ENCODE measurements at regions not wholly inside any gene's neighbourhood (a gene's known extent, or its start where the extent isn't known, plus 50 kb on each side); places are given as distances from the start of the nearest gene placed in this dataset.

- peak; percentile 68 for DNase-seq
Observed at GRCh38 chr12:19833775-19834501, 394.6 kb downstream of the AEBP2 start.

DNA sequence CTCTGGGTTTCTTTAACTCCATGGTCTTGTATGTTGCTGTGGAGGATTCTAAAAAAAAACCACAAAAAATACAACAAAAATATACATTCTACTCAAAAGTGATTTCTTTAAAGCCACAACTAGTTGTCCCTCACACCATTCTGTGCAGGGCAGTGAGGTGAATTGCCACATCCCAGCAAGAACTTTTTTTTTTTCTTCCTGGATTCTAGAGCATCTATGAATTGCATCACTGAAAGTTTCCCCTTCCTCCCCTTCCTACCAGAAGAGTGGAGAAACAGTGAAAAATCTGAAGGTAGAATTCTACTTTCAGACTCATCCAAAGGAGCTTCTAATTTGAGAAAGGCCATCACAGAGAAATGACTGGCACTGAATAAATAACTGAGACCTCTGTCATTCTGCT, 395.3 kb downstream of the AEBP2 start:
- no peak for DNase-seq

DNA sequence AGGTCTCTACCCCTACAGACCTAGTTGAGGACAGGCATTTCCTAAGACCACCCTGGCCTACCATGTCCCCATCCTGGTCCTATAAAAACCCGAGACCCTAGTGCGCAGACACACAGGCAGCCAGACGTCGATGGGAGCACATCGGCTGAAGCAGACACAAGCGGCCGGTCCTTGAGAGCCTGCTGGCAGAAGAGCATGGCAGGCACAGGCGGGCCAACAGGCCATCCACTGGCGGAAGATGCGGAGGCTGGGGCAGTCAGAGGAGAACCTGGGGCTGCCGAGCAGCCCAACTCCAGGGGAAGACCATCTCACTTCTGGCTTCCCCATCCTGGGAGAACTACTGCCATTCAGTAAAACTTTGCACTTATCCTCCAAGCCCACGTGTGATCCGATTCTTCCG, 396.8 kb downstream of the AEBP2 start:
- DNase-seq = no peak

DNA sequence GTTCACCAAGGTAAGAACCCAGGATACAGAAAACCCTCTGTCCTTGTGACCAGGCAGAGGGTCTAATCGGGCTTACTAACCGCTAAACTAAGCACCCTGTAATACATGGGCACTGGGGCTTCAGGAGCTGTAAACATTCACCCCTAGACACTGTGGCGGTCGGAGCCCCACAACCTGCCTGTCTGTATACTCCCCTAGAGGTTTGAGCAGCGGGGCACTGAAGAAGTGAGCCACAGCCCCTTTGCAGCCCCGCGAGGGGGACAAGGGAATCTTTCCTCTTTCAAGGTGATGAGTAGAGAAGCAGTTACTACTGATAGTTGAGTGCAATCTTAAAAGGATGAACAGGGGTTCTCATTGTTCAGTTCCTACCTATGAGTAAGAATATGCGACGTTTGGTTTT, 397.2 kb downstream of the AEBP2 start:
- DNase-seq = no peak

DNA sequence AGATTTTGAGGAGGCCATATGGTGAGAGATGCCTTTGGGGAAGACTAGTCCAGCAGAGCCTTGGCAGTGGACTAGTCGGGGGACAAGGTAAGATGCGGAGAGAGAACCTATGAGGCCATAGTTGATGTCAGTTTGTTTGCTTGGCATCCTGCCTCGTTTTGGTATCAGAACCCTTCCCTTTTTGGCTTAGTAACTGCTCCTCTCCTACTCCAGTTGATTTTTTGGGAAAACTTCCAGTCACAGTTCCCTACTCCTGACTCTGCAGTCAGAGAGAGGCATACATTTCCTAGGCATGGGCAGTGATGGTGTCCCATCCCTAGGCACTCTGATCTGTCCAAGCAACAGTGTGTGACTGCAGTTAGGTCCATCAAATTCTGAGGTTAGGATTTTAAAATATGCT, 398.3 kb downstream of the AEBP2 start:
- DNase-seq = no peak

GRCh38 chr12:19841451-19841850, 402.2 kb downstream of the AEBP2 start:
- no peak for DNase-seq

DNA sequence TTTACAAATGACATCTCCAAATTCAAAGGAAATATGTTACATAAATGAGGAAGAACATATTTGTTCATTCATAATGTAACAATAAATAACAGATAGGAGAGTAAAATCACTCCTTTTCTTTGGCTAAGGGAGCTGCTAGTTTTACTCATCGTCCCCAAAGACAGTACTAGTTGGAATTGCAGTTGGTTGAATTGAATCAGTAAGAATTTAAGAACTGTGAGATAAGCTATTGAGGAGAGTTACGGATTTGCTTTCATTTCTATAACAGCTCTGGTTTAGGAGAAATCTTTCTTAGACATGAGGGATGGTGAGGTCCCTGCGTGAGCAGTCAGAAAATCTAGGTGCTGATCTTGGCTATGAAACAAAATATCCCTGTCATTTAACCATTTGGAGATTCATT, 402.8 kb downstream of the AEBP2 start:
- no peak for DNase-seq

GRCh38 chr12:19844224-19844623, 404.9 kb downstream of the AEBP2 start:
- no peak for DNase-seq

- peak; percentile 68 for DNase-seq
Observed at GRCh38 chr12:19846574-19846973, 407.3 kb downstream of the AEBP2 start.

DNA sequence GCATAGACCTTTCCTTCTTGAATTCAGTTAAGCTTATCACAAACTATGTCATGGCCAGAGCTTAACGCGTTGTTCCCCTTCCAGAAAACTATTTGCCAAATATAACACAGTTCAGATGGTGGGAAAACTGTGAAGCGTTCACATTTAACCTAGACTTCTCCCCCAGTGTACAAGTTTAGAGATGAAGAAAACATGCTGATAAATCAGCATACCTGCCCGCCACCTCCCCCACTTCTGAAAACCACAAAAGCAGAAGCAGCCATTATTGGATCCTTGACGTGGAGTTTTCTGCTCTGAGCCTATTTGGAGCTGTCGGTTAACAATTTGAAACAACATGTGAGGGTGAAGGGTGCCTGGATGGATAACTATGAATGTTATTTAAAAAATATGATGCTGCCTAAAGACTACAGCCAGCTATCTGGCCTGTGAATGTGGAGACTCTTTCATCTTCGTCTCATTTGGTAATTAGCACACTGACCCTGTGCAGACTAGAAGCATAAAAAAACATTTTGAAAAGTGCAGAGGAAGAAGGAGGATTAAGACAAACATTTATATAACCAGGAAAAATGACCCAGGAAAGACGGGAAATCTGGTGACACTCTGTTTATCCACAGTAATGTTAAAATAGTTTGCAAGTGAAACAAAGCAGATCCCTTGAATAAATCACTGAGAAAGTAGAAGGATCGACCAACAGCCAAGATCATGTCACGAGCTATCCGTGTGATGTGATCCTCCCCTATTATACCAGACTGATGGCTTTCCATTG, 408.2 kb downstream of the AEBP2 start:
- DNase-seq = peak; percentile 21

GRCh38 chr12:19848421-19848820, 409.1 kb downstream of the AEBP2 start:
- DNase-seq = no peak

- DNase-seq = no peak
Observed at GRCh38 chr12:19849208-19849607, 409.9 kb downstream of the AEBP2 start.

DNA sequence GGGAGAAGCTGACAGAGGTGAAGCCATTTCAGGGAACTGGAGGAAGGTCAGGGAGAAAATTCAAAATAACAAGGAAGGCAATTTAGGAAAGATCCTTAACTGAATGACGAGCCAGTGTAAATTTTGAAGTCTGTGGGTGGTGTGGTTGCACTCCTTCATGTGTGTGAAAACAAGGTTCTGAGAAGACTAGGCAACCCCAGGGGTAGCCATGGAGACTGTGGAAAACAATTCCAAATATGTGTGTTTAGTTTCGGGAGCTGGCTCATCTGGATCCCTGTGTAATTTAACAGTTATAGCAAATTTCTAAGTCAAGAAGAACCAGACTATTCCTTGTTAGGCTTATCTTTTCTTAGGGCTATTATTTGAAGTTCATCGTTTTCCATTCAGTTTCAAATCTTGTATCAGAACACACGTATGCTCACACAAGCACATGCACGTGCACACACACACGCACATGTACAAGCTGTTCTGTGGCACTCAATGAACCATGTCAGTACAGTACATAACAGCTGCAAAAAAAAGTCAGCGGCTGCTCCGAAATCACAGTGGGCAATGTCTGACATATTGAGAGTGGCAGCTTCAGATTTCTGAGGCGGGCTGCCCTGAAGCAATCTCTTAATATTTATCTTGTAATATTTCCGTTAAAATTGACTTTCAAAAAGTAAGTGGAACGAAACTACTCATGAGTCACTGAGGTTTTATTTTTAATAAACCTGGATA, 411.2 kb downstream of the AEBP2 start:
- peak; percentile 79 for DNase-seq

- no peak for DNase-seq
Observed at GRCh38 chr12:19852100-19852855, 413.0 kb downstream of the AEBP2 start.

DNA sequence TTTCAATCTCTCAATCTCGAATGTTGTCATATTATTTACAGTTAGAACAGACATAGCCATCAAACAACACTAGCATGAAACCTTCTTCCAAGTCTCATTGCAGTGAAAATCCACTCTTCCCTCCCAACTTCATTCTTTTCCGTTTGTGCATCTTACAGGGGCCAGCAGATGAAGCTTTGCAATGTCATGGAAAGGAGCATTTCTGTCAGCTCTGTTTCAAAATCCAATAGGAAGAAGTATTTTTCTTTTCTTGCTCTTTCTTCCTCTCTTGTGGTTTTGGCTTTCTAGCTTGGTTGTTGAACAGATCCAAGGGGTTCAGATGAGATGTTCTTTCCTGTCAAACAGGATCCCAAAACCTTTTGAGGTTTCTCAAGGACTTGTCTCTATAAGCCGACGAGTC, 416.6 kb downstream of the AEBP2 start:
- no peak for DNase-seq

GRCh38 chr12:19856389-19856788, 417.1 kb downstream of the AEBP2 start:
- no peak for DNase-seq

GRCh38 chr12:19857204-19857603, 417.9 kb downstream of the AEBP2 start:
- no peak for DNase-seq

DNA sequence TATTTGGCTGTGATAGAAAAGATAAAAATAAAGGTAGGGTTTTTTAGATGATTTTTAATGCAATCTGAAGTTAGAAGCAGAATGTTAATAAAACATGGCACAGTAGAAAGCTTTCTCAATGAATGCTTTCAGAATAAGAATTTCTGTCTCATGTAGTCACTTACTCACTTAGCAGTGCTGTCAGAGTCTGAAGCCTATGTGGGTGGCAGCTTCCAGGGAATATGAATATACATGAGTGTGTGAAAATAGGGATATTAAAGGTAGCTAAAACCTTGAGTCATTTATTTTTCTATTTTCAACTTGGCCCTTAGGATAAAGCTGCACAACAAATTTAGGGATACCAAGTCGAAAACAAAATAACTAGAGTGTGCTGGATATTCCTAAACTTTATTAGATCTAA, 427.9 kb downstream of the AEBP2 start:
- DNase-seq = no peak

GRCh38 chr12:19867970-19868369, 428.7 kb downstream of the AEBP2 start:
- DNase-seq = no peak

DNA sequence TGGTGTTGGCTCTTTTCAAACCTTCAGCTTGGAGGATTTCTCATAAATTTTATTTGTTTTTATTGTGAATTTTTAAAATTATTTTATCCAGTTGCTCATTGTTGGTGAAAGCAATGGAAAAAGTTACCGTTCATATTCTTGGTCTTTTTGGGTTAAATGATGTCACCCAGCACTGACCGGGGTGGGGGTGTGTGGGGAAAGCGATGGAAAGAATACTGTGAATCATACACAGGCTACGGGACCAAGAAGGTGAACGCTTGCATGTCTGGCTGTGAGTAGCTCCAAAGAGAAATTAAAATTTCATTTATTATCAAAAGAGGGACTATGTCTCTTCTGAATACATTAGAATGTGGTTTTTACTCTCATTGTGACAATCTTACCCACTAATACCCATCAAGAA, 430.1 kb downstream of the AEBP2 start:
- DNase-seq = peak; percentile 62

DNA sequence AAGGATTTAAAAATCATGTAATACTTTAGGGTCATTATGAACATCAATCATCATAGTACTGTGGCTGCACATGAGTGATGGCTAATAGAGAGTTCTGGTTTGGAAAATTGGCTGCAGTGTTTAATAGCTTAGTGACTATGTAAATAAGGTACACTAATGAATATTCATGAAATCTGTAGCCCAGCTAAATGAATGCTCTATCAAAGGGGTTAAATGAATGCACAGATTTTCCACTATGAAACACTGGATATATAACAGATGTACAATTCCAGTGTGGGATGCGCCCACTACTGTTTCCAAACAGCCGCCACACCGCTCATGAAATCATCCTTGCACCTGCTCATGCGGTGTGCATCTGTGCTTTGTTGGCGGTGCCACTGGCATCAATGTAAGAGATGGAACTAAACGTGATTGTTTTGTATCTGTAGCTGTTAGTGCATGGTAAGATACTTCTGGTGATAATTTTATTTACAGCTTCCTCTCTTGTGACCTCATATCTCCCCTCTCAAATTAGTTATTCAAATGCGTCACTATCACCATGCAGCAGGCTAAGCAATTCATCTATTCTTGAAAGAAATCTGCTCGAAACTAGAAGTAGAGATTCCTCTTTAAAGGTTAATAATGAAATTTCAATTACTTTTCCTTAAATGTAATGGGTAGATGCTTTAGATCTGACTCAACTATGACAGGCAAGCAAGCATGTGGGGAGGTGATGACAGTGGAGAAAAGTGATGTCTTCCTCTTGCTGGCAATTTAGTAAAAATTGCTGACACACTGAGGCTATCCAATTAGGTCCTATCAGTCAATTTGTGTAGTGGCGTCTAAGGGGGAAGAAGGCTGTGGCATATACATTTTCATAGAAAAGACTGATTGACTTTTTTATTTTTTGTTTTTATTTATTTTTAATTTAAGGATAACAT, 433.6 kb downstream of the AEBP2 start:
- DNase-seq = peak; percentile 44

DNA sequence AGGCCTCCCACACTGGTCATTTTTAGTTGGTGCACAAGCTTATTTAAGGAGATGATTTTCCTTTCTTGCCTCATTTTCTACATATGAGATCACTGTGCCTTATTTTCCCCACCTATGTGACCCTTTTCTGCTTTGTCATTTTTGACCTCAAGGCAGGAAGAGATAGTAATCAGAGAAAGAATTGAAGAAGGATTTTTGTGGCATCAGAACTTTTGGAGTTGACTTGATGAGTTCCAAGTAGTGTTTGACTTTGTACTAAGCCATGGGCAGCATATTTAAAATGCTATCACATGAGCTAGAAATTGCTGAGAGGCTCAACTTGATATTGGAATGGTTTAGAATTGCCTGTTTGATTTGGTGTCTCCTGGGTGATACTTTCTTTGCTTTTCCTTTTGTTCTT, 440.8 kb downstream of the AEBP2 start:
- no peak for DNase-seq

Data from fibroblast of skin of back (primary cell).